D721Med (cell line): ENCODE measurements at regions not wholly inside any gene's neighbourhood (a gene's known extent, or its start where the extent isn't known, plus 50 kb on each side); places are given as distances from the start of the nearest gene placed in this dataset.

ENCODE experiments used
- DNase-seq: peaks from one replicate; pipeline ENCODE4 v3.0.0; 2011; ENCODE audit warnings: low spot score; ENCODE audit not compliant: insufficient read length
- FAIRE-seq: peaks from 2 replicates; lab custom pipeline; 2011; peaks lifted over from hg19 to GRCh38; lab: Jason Lieb, UNC
- TF ChIP-seq, protein P1 (sequence below): IDR thresholded peaks from 2 replicates; pipeline ENCODE4 v1.5.1; 2012; ENCODE audit warnings: mild to moderate bottlenecking, control low read depth; ENCODE audit not compliant: insufficient read depth; ENCODE audit errors: missing control alignments

GRCh38 chr2:236335696-236336574, 71.7 kb upstream of the ASB18 start:
- DNase-seq: no peak
- TF ChIP-seq, protein P1, sequence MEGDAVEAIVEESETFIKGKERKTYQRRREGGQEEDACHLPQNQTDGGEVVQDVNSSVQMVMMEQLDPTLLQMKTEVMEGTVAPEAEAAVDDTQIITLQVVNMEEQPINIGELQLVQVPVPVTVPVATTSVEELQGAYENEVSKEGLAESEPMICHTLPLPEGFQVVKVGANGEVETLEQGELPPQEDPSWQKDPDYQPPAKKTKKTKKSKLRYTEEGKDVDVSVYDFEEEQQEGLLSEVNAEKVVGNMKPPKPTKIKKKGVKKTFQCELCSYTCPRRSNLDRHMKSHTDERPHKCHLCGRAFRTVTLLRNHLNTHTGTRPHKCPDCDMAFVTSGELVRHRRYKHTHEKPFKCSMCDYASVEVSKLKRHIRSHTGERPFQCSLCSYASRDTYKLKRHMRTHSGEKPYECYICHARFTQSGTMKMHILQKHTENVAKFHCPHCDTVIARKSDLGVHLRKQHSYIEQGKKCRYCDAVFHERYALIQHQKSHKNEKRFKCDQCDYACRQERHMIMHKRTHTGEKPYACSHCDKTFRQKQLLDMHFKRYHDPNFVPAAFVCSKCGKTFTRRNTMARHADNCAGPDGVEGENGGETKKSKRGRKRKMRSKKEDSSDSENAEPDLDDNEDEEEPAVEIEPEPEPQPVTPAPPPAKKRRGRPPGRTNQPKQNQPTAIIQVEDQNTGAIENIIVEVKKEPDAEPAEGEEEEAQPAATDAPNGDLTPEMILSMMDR: no peak
- no peak for FAIRE-seq

GRCh38 chr2:236336575-236337464, 72.6 kb upstream of the ASB18 start:
- TF ChIP-seq, protein P1: no peak
- DNase-seq (no peak), FAIRE-seq (no peak)

GRCh38 chr2:236337465-236338325, 73.5 kb upstream of the ASB18 start:
- TF ChIP-seq, protein P1: no peak
- DNase-seq (no peak), FAIRE-seq (no peak)

DNA sequence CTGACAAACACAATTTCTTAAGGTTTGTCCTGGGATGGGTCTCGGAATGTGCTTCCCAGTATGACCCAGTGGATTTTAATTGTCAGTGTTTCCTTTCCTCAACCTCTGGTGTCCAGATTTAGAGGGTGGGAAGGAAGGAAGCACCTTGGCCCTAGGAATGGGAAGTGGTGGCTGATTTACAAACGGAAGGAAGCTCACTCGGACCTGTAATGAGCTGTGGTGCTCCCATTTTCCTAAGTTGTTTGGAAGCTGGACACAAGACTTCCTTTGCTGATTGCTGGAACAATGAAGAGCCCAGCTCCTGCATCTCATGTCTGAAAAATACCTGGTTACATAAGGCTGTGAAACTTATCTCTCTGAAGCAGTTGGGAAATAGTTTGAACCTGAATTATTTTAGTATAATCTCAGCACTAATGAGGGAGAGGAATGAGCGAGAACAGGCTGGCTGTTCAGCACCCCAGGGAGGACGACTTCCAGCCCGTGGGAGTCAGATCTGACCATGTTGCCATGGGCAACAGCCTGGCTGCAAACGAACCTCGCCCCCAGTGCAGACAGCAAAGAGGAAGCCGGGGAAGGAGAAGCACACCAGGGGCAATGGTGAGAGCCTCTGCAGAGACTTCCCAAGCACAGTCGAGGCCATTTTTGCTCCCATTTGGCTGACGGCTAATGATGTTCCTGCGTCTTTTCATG, 74.4 kb upstream of the ASB18 start:
- DNase-seq: no peak
- TF ChIP-seq, protein P1: no peak
- no peak for FAIRE-seq

GRCh38 chr2:236340251-236340650, 76.0 kb upstream of the ASB18 start:
- DNase-seq (no peak), FAIRE-seq (no peak)
- TF ChIP-seq, protein P1: no peak

GRCh38 chr2:236341067-236341466, 76.9 kb upstream of the ASB18 start:
- no peak for DNase-seq
- no peak for FAIRE-seq
- TF ChIP-seq, protein P1: no peak
